ENCODE measurements at regions not wholly inside any gene's neighbourhood (a gene's known extent, or its start where the extent isn't known, plus 50 kb on each side); places are given as distances from the start of the nearest gene placed in this dataset.

- no peak for DNase-seq
Observed at GRCh38 chr14:54322246-54322645, 74.6 kb upstream of the CDKN3 start.

- no peak for DNase-seq
Observed at GRCh38 chr14:54322701-54323337, 74.0 kb upstream of the CDKN3 start.

- DNase-seq, result no peak
Observed at GRCh38 chr14:54325766-54326165, 71.0 kb upstream of the CDKN3 start.

- peak in 1 of 2 donors; percentile 15 for DNase-seq
Observed at GRCh38 chr14:54329082-54329695, 67.6 kb upstream of the CDKN3 start.

- no peak for DNase-seq
Observed at GRCh38 chr14:54330876-54331275, 65.9 kb upstream of the CDKN3 start.

GRCh38 chr14:54331516-54331915, 65.3 kb upstream of the CDKN3 start:
- DNase-seq, result no peak

GRCh38 chr14:54332490-54332889, 64.3 kb upstream of the CDKN3 start:
- no peak for DNase-seq

- no peak for DNase-seq
Observed at GRCh38 chr14:54333511-54333910, 63.3 kb upstream of the CDKN3 start.

- DNase-seq, result no peak
Observed at GRCh38 chr14:54335569-54336155, 61.1 kb upstream of the CDKN3 start.

- no peak for DNase-seq
Observed at GRCh38 chr14:54337314-54337713, 59.5 kb upstream of the CDKN3 start.

- DNase-seq, result no peak
Observed at GRCh38 chr14:54338696-54339317, 58.0 kb upstream of the CDKN3 start.

GRCh38 chr14:54339771-54340170, 57.0 kb upstream of the CDKN3 start:
- DNase-seq, result no peak

GRCh38 chr14:54342806-54343205, 54.0 kb upstream of the CDKN3 start:
- DNase-seq, result no peak

GRCh38 chr14:54343272-54344121, 53.3 kb upstream of the CDKN3 start:
- DNase-seq, result no peak

- DNase-seq, result no peak
Observed at GRCh38 chr14:54344445-54344844, 52.4 kb upstream of the CDKN3 start.

- DNase-seq, result no peak
Observed at GRCh38 chr14:54346257-54346656, 50.5 kb upstream of the CDKN3 start.

Measured in stimulated activated CD4-positive, alpha-beta T cell treated with anti-CD3 and anti-CD28 coated beads, Interleukin-2, amount 100 ng/mL, for 24 hours (primary cell).